NCI-H146 (cell line): ENCODE measurements at regions not wholly inside any gene's neighbourhood (a gene's known extent, or its start where the extent isn't known, plus 50 kb on each side); places are given as distances from the start of the nearest gene placed in this dataset.
"Not testable (repeated sequence)": the region's sequence is repeated elsewhere in the genome, so short reads cannot be mapped to it uniquely, and the experiment has no call there.

Experiments
- DNase-seq: peaks from one replicate; lab custom pipeline; 2025; lab: John Stamatoyannopoulos, UW

GRCh38 chr13:103656311-103656710, 590.1 kb upstream of the SLC10A2 start:
- no peak for DNase-seq

- DNase-seq: peak; percentile 83
Observed at GRCh38 chr13:103640606-103641005, 574.4 kb upstream of the SLC10A2 start.

- no peak for DNase-seq
Observed at GRCh38 chr13:103639326-103639725, 573.1 kb upstream of the SLC10A2 start.

GRCh38 chr13:103638706-103639105, 572.5 kb upstream of the SLC10A2 start:
- DNase-seq: no peak

- no peak for DNase-seq
Observed at GRCh38 chr13:103634066-103634465, 567.8 kb upstream of the SLC10A2 start.

GRCh38 chr13:103625194-103625593, 559.0 kb upstream of the SLC10A2 start:
- peak; percentile 80 for DNase-seq

GRCh38 chr13:103618151-103618550, 551.9 kb upstream of the SLC10A2 start:
- no peak for DNase-seq

GRCh38 chr13:103615771-103616170, 549.6 kb upstream of the SLC10A2 start:
- peak; percentile 84 for DNase-seq

GRCh38 chr13:103614761-103615160, 548.5 kb upstream of the SLC10A2 start:
- no peak for DNase-seq

GRCh38 chr13:103607995-103608394, 541.8 kb upstream of the SLC10A2 start:
- no peak for DNase-seq

- no peak for DNase-seq
Observed at GRCh38 chr13:103605546-103606326, 539.5 kb upstream of the SLC10A2 start.

- DNase-seq: not testable (repeated sequence)
Observed at GRCh38 chr13:103599870-103600269, 533.7 kb upstream of the SLC10A2 start.

GRCh38 chr13:103598671-103599070, 532.5 kb upstream of the SLC10A2 start:
- no peak for DNase-seq

GRCh38 chr13:103573446-103573845, 507.2 kb upstream of the SLC10A2 start:
- DNase-seq: no peak

- no peak for DNase-seq
Observed at GRCh38 chr13:103568314-103568713, 502.1 kb upstream of the SLC10A2 start.

- no peak for DNase-seq
Observed at GRCh38 chr13:103557878-103558277, 491.7 kb upstream of the SLC10A2 start.

- DNase-seq: no peak
Observed at GRCh38 chr13:103556681-103557080, 490.5 kb upstream of the SLC10A2 start.

GRCh38 chr13:103547914-103548313, 481.7 kb upstream of the SLC10A2 start:
- DNase-seq: no peak

- DNase-seq: no peak
Observed at GRCh38 chr13:103546271-103546670, 480.1 kb upstream of the SLC10A2 start.

- DNase-seq: no peak
Observed at GRCh38 chr13:103542648-103543047, 476.4 kb upstream of the SLC10A2 start.

GRCh38 chr13:103540382-103540765, 474.2 kb upstream of the SLC10A2 start:
- peak; percentile 55 for DNase-seq

- DNase-seq: peak; percentile 68
Observed at GRCh38 chr13:103539721-103540381, 473.6 kb upstream of the SLC10A2 start.

GRCh38 chr13:103539265-103539664, 473.0 kb upstream of the SLC10A2 start:
- DNase-seq: peak; percentile 99

- no peak for DNase-seq
Observed at GRCh38 chr13:103537616-103538015, 471.4 kb upstream of the SLC10A2 start.
